GM18508 (cell line): ENCODE measurements at regions not wholly inside any gene's neighbourhood (a gene's known extent, or its start where the extent isn't known, plus 50 kb on each side); places are given as distances from the start of the nearest gene placed in this dataset.

Experiments
- ATAC-seq: cut with Tn5 transposase; IDR thresholded peaks from one replicate; pipeline ENCODE4 v1.9.1; 2021; ENCODE audit warnings: moderate number of reproducible peaks; ENCODE audit not compliant: insufficient read depth, unreplicated experiment

- ATAC-seq, result no peak
These were observed 493.1 kb downstream of the CPS1 start for GRCh38 chr2:211049321-211050018.

- no peak for ATAC-seq
These were observed 499.0 kb downstream of the CPS1 start for GRCh38 chr2:211055438-211055837.

GRCh38 chr2:211061612-211062296, 505.4 kb downstream of the CPS1 start:
- no peak for ATAC-seq

- no peak for ATAC-seq
These were observed 505.9 kb downstream of the CPS1 start for GRCh38 chr2:211062297-211062612.

GRCh38 chr2:211067029-211067428, 510.6 kb downstream of the CPS1 start:
- ATAC-seq, result no peak

- ATAC-seq, result no peak
These were observed 511.8 kb downstream of the CPS1 start for GRCh38 chr2:211068108-211068780.

- ATAC-seq, result no peak
These were observed 514.1 kb downstream of the CPS1 start for GRCh38 chr2:211070547-211070946.

- no peak for ATAC-seq
These were observed 520.9 kb downstream of the CPS1 start for GRCh38 chr2:211077216-211077767.

GRCh38 chr2:211084352-211084751, 528.0 kb downstream of the CPS1 start:
- no peak for ATAC-seq

- ATAC-seq, result no peak
These were observed 528.8 kb downstream of the CPS1 start for GRCh38 chr2:211085056-211085680.

GRCh38 chr2:211086049-211086448, 529.6 kb downstream of the CPS1 start:
- no peak for ATAC-seq

- no peak for ATAC-seq
These were observed 532.7 kb downstream of the CPS1 start for GRCh38 chr2:211089127-211089526.

GRCh38 chr2:211093743-211094303, 537.4 kb downstream of the CPS1 start:
- no peak for ATAC-seq

- ATAC-seq, result no peak
These were observed 547.6 kb downstream of the CPS1 start for GRCh38 chr2:211103989-211104388.

GRCh38 chr2:211113334-211114175, 557.2 kb downstream of the CPS1 start:
- no peak for ATAC-seq

- no peak for ATAC-seq
These were observed 558.5 kb downstream of the CPS1 start for GRCh38 chr2:211114826-211115455.

- ATAC-seq, result no peak
These were observed 560.6 kb downstream of the CPS1 start for GRCh38 chr2:211117026-211117425.

- no peak for ATAC-seq
These were observed 569.9 kb downstream of the CPS1 start for GRCh38 chr2:211126256-211126655.

- no peak for ATAC-seq
These were observed 571.1 kb downstream of the CPS1 start for GRCh38 chr2:211127501-211127900.
